ENCODE measurements at regions not wholly inside any gene's neighbourhood (a gene's known extent, or its start where the extent isn't known, plus 50 kb on each side); places are given as distances from the start of the nearest gene placed in this dataset.

DNA sequence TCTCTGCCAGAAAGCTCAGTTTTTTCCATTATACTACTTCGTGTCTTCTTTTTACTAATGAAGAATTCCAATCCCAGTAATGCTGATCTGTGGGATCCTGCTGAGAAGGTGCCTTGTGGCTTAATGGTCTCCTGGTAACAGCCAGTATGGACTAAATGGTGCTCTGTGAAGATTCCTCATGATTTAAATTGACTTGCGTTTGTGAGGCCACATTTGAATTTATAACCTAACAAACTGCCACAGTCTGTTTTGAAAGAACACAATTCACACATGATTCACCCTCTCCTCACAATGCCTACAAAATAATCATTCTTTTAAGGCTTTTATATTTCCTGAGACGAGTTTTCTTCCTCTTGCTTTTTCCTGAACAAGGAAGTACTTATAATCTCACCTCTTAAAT lies 140.0 kb downstream of the MBL2 start:
- no peak overlapping the region for H3K4me3 ChIP-seq (ENCODE audit: insufficient read depth, low read depth, low read length)
- dilution Hi-C loops (cut with HindIII; ENCODE audit: low sequenced_read_pairs, unreplicated experiment) (no loop called here), intact Hi-C loops (cut with micrococcal nuclease) (no loop called here), in situ Hi-C loops (cut with MboI; ENCODE audit: low sequenced_read_pairs) (no loop called here)
- no peaks in the 10 kb centered on the region for H3K36me3 ChIP-seq (ENCODE audit: control insufficient read depth, insufficient read depth, low read length)
- H3K27ac ChIP-seq (ENCODE audit: insufficient read depth, low read length) = no peak overlapping the region
- ChIA-PET CTCF (no interaction called here), POLR2A (ENCODE audit: unreplicated experiment) (no interaction called here)
- H3K14ac ChIP-seq (replicated peaks; ENCODE audit: low read depth, low read length) = no peak overlapping the region
- DNase-seq = no peak
- no peak overlapping the region for H2BK120ac ChIP-seq (ENCODE audit: low read depth, low read length)
- no peak overlapping the region for H3K9ac ChIP-seq (ENCODE audit: low read depth, low read length)
- H3K9me3 ChIP-seq (ENCODE audit: control insufficient read depth, insufficient read depth, low read length) = no peaks in the 10 kb centered on the region
- ATAC-seq (ENCODE audit: low read depth) = no peak
- no CpG with 5 or more reads among the region's 3 CpGs for WGBS, 2 experiments (ENCODE audit: extremely low coverage in 2 of 2, insufficient read length in 1 of 2)
- H2AK9ac ChIP-seq (replicated peaks; ENCODE audit: low read depth, low read length, poor library complexity) = no peak overlapping the region
- no peak overlapping the region for H2BK15ac ChIP-seq (ENCODE audit: low read depth, low read length)
- peaks cover 3% of the 10 kb centered on the region; the same call in 1 of the 2 replicates for H3K9me1 ChIP-seq (ENCODE audit: insufficient read depth, low read length)
- H4K8ac ChIP-seq (ENCODE audit: low read depth in 2 of 2, low read length in 2 of 2) = no peak overlapping the region
- no peak for TF ChIP-seq RAD21 (IDR thresholded peaks at IDR 0.05; ENCODE audit: low read length)
- TF ChIP-seq MAZ (IDR thresholded peaks at IDR 0.05; ENCODE audit: borderline replicate concordance, low read depth, low read length) = no peak
- TF ChIP-seq RFX5 (IDR thresholded peaks at IDR 0.05; ENCODE audit: low read depth, low read length) = no peak
- no peak for TF ChIP-seq SMC3 (IDR thresholded peaks at IDR 0.05; ENCODE audit: low read depth, low read length)
- no peak for TF ChIP-seq CEBPB (IDR thresholded peaks at IDR 0.05; ENCODE audit: low read depth, low read length)
- no peak for TF ChIP-seq NFE2L2 (IDR thresholded peaks at IDR 0.05; ENCODE audit: low read depth, low read length)
- TF ChIP-seq, protein P1, sequence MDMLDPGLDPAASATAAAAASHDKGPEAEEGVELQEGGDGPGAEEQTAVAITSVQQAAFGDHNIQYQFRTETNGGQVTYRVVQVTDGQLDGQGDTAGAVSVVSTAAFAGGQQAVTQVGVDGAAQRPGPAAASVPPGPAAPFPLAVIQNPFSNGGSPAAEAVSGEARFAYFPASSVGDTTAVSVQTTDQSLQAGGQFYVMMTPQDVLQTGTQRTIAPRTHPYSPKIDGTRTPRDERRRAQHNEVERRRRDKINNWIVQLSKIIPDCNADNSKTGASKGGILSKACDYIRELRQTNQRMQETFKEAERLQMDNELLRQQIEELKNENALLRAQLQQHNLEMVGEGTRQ (IDR thresholded peaks at IDR 0.05; ENCODE audit: low read depth, low read length) = no peak
- no peak for TF ChIP-seq MAFK (IDR thresholded peaks at IDR 0.05; ENCODE audit: low read depth, low read length)
- TF ChIP-seq RCOR1 (IDR thresholded peaks at IDR 0.05; ENCODE audit: insufficient replicate concordance, low read length) = no peak
- no peak for TF ChIP-seq CHD1 (IDR thresholded peaks at IDR 0.05; ENCODE audit: low read depth, low read length)
- H3K23ac ChIP-seq (ENCODE audit: low read depth, low read length) = no peak overlapping the region
- H4K20me1 ChIP-seq (ENCODE audit: insufficient read depth, low read length) = no peaks in the 10 kb centered on the region
- H3K4me2 ChIP-seq (ENCODE audit: low read depth, low read length) = no peak overlapping the region
- no peaks in the 10 kb centered on the region for H3K4me1 ChIP-seq (ENCODE audit: control insufficient read depth, insufficient read depth, low read length)
- H2BK5ac ChIP-seq (ENCODE audit: low read depth, low read length, poor library complexity, severe bottlenecking) = no peak overlapping the region
- H2AK5ac ChIP-seq (ENCODE audit: low read depth, low read length) = no peak overlapping the region
- no peak overlapping the region for H4K5ac ChIP-seq (ENCODE audit: low read depth, low read length)
- H3K27me3 ChIP-seq (ENCODE audit: control insufficient read depth, insufficient read depth, low read length) = no peaks in the 10 kb centered on the region
- no peak overlapping the region for H2BK20ac ChIP-seq (ENCODE audit: low read depth, low read length)
- H4K91ac ChIP-seq (ENCODE audit: insufficient read depth, low read depth, low read length) = no peak overlapping the region
- no peak overlapping the region for H3K56ac ChIP-seq (ENCODE audit: extremely low read depth, insufficient read depth, low read length)
- H2AFZ ChIP-seq (replicated peaks; ENCODE audit: low read length, poor library complexity) = no peak overlapping the region
- H3K79me1 ChIP-seq (ENCODE audit: low read depth in 1 of 2, low read length in 2 of 2) = no peaks in the 10 kb centered on the region
- no peak overlapping the region for H3K18ac ChIP-seq (ENCODE audit: low read depth, low read length)
- no TSS peak for BruUV-seq (replicated peaks)
- H3K4ac ChIP-seq (ENCODE audit: low read depth, low read length) = no peak overlapping the region

All from IMR-90 (cell line).